GM10266 (cell line): ENCODE measurements at regions not wholly inside any gene's neighbourhood (a gene's known extent, or its start where the extent isn't known, plus 50 kb on each side); places are given as distances from the start of the nearest gene placed in this dataset.
"Not testable (repeated sequence)": the region's sequence is repeated elsewhere in the genome, so short reads cannot be mapped to it uniquely, and the experiment has no call there.

Experiments
- DNase-seq: peaks from one replicate; pipeline ENCODE4 v3.0.0; 2012; ENCODE audit errors: extremely low spot score
- TF ChIP-seq, protein P1 (sequence below): IDR thresholded peaks from 2 replicates; pipeline ENCODE4 v1.5.1; 2012; ENCODE audit warnings: mild to moderate bottlenecking, low read depth; ENCODE audit not compliant: control insufficient read depth, insufficient read depth; ENCODE audit errors: missing control alignments

- TF ChIP-seq, protein P1, sequence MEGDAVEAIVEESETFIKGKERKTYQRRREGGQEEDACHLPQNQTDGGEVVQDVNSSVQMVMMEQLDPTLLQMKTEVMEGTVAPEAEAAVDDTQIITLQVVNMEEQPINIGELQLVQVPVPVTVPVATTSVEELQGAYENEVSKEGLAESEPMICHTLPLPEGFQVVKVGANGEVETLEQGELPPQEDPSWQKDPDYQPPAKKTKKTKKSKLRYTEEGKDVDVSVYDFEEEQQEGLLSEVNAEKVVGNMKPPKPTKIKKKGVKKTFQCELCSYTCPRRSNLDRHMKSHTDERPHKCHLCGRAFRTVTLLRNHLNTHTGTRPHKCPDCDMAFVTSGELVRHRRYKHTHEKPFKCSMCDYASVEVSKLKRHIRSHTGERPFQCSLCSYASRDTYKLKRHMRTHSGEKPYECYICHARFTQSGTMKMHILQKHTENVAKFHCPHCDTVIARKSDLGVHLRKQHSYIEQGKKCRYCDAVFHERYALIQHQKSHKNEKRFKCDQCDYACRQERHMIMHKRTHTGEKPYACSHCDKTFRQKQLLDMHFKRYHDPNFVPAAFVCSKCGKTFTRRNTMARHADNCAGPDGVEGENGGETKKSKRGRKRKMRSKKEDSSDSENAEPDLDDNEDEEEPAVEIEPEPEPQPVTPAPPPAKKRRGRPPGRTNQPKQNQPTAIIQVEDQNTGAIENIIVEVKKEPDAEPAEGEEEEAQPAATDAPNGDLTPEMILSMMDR = no peak
- DNase-seq = no peak
Observed at GRCh38 chr2:183948861-183949260, 649.5 kb upstream of the ZNF804A start.

- no peak for DNase-seq
- TF ChIP-seq, protein P1 = no peak
Observed at GRCh38 chr2:183950673-183951072, 647.7 kb upstream of the ZNF804A start.

- TF ChIP-seq, protein P1 = no peak
- DNase-seq = no peak
Observed at GRCh38 chr2:183951630-183952029, 646.7 kb upstream of the ZNF804A start.

DNA sequence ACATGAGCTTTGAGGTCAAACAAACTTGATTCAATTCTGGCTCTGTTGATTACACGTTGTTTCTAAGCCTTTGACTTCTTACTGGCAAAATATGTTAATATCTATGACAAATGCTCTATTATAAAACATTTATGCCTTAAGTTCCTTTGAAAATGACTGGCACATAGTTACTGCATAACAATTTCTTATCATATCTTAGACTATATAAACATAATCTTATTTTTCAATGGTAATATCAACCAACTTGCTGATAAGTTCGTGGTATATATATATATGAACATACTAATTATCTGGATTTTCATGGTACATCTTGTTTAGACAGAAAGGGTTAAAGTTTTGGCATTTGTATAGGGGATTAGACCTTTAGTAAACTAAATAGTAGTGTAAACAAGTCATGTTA lies 645.6 kb upstream of the ZNF804A start:
- no peak for DNase-seq
- TF ChIP-seq, protein P1 = no peak

DNA sequence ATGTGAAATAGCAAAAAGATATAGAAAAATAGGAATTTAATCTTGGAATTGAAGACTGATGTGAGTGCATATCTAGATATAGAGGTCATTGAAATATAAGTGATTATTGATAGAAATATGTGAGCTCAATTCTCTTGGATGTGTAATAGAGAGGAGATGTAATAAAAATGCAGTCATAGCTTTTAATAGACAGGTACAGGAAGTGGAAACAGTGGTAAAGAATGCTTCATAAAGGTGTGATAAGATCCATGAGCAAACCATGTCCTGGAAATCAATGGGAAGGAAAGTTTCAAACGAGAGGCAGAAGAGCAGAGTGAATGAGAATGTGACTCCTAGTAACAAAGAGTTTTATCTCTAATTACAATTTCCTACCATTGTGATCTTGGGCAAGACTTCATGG lies 634.7 kb upstream of the ZNF804A start:
- TF ChIP-seq, protein P1 = no peak
- DNase-seq = no peak

- TF ChIP-seq, protein P1 = no peak
- DNase-seq = no peak
Observed at GRCh38 chr2:183964565-183964964, 633.8 kb upstream of the ZNF804A start.

- DNase-seq = no peak
- TF ChIP-seq, protein P1 = no peak
Observed at GRCh38 chr2:183967756-183968155, 630.6 kb upstream of the ZNF804A start.

GRCh38 chr2:183975676-183976075 lies 622.7 kb upstream of the ZNF804A start:
- DNase-seq = not testable (repeated sequence)
